ENCODE measurements at regions not wholly inside any gene's neighbourhood (a gene's known extent, or its start where the extent isn't known, plus 50 kb on each side); places are given as distances from the start of the nearest gene placed in this dataset.

DNA sequence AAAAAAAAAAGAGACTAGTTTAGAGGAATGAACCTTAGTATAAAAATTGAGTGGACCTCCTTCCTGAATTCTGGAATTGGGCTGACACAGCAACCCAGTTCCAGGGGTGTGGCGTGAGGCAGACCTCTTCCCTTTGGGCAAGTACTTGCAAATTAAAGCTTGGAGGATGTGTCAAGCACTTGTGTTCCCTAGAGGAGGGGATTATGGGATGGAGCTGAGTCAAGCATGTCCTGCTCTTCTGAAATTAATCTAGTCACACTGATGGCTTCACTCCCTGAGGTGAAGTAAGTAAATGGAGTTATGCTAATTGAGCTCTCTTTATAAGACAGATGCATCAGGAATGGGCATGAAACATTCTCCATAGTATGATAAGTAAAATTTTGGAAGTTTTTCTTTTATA, 107.7 kb upstream of the HTR2A start:
- Histone ChIP-seq H3K4me3 (ENCODE audit: low read length in 2 of 2) (no peak overlapping the region), H3K36me3 (ENCODE audit: control insufficient read depth in 1 of 2, insufficient read depth in 2 of 2, low read length in 1 of 2) (no peaks in the 10 kb centered on the region), H3K27me3 (ENCODE audit: control insufficient read depth in 1 of 2, insufficient read depth in 2 of 2, low read length in 1 of 2) (no peaks in the 10 kb centered on the region), H3K9me3 (ENCODE audit: control insufficient read depth, low read length) (no peaks in the 10 kb centered on the region), H3K4me1 (ENCODE audit: control insufficient read depth in 1 of 2, insufficient read depth in 2 of 2, low read length in 2 of 2) (no peaks in the 10 kb centered on the region), H3K27ac (ENCODE audit: low read depth in 1 of 2, low read length in 2 of 2) (no peak overlapping the region)
- DNase-seq (no peak), ATAC-seq (ENCODE audit: low FRiP score) (no peak)
- 84 to 88% methylated on average over 1 of the region's 1 CpG for WGBS, 2 donors
- intact Hi-C loops (cut with DNase I): no loop called here

DNA sequence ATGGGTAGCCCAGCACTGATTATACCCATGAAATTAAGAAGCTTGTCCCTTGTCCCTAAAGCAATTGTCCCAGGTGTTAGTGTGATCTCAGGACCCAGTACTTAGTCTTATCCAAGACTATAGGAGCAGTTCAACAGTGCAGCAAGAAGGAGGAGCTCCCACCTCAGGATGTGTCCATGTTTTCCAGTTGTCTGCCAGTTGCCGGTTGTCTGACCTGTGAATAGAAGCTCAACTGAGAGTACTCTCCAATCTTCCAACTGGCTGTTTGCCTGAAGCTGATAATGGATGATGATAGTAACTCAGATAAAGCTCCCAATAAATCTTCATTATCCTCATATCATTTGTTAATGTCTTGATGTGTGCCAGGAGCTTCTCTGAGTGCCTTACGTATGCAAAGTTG, 107.2 kb upstream of the HTR2A start:
- intact Hi-C loops (cut with DNase I): no loop called here
- DNase-seq: no peak
- no peak for ATAC-seq (ENCODE audit: low FRiP score)
- Histone ChIP-seq H3K27me3 (ENCODE audit: control insufficient read depth in 1 of 2, insufficient read depth in 2 of 2, low read length in 1 of 2) (no peaks in the 10 kb centered on the region), H3K36me3 (ENCODE audit: control insufficient read depth in 1 of 2, insufficient read depth in 2 of 2, low read length in 1 of 2) (no peaks in the 10 kb centered on the region), H3K27ac (ENCODE audit: low read depth in 1 of 2, low read length in 2 of 2) (no peak overlapping the region), H3K4me1 (ENCODE audit: control insufficient read depth in 1 of 2, insufficient read depth in 2 of 2, low read length in 2 of 2) (no peaks in the 10 kb centered on the region), H3K4me3 (ENCODE audit: low read length in 2 of 2) (no peak overlapping the region), H3K9me3 (ENCODE audit: control insufficient read depth, low read length) (no peaks in the 10 kb centered on the region)
- 59 to 73% methylated on average over 2 of the region's 2 CpGs for WGBS, 2 donors

DNA sequence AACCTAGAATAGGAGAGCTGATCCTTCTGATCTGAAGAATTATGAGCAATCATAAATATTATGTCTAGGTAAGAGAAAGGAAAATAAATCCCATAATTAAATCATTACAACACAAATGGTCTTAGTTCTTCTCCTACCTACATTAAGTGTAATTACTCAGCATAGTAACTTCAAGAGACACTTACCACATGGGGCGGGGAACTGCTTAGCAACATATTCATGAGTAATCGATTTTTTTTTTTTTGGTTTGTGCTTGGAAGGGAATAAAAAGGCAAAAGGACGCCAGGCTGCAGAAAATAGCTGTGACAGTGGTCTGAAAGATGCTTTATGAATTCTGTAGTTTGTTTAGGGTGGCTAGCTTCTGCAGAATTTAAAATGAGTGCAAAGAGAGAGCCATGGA, 103.3 kb upstream of the HTR2A start:
- H3K4me1 ChIP-seq (ENCODE audit: control insufficient read depth in 1 of 2, insufficient read depth in 2 of 2, low read length in 2 of 2): no peaks in the 10 kb centered on the region
- 65 to 66% methylated on average over 3 of the region's 3 CpGs for WGBS, 2 donors
- ATAC-seq (ENCODE audit: low FRiP score): no peak
- H3K9me3 ChIP-seq (ENCODE audit: control insufficient read depth, low read length): no peaks in the 10 kb centered on the region
- no peak overlapping the region for H3K27ac ChIP-seq (ENCODE audit: low read depth in 1 of 2, low read length in 2 of 2)
- intact Hi-C loops (cut with DNase I): no loop called here
- DNase-seq: no peak
- no peaks in the 10 kb centered on the region for H3K36me3 ChIP-seq (ENCODE audit: control insufficient read depth in 1 of 2, insufficient read depth in 2 of 2, low read length in 1 of 2)
- H3K4me3 ChIP-seq (ENCODE audit: low read length in 2 of 2): no peak overlapping the region
- no peaks in the 10 kb centered on the region for H3K27me3 ChIP-seq (ENCODE audit: control insufficient read depth in 1 of 2, insufficient read depth in 2 of 2, low read length in 1 of 2)

DNA sequence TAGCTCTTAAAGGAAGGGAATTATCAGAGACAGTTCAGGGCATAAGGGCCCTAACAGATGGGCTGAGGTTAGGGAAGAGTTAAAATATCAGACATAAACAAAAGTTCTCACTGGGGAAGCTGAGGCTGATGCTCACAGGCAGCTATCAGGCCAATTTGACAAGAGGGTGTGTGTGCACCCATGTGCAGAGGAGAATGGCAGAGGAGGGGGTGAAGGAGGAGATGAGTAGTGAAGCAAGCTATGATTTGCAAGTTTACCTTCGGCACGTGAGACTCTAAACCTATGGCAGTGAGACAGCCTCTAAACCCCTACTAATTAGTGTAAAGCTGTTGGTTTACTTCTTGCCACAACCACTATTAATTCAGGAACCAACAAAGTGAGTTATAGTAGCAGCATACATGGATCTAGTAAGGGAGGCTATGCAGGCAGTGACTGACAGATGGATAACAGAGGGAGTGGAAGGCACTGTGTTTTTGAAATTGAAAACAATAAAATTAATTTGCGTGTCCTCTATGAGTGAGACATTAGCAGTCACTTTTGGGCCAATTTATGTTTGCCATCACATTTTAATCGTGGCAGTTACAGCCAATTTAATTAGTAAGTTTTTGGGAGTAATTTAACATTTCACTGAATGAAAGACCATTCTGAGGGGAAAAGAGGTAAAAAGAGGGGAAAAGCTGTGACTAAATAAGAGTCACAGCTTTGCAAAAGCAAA, 99.6 kb upstream of the HTR2A start:
- H3K27me3 ChIP-seq (ENCODE audit: control insufficient read depth in 1 of 2, insufficient read depth in 2 of 2, low read length in 1 of 2): no peaks in the 10 kb centered on the region
- no peak overlapping the region for H3K4me3 ChIP-seq (ENCODE audit: low read length in 2 of 2)
- DNase-seq (no peak), ATAC-seq (ENCODE audit: low FRiP score) (no peak)
- H3K9me3 ChIP-seq (ENCODE audit: control insufficient read depth, low read length): no peaks in the 10 kb centered on the region
- 85 to 87% methylated on average over 4 of the region's 4 CpGs for WGBS, 2 donors
- no peak overlapping the region for H3K27ac ChIP-seq (ENCODE audit: low read depth in 1 of 2, low read length in 2 of 2)
- H3K4me1 ChIP-seq (ENCODE audit: control insufficient read depth in 1 of 2, insufficient read depth in 2 of 2, low read length in 2 of 2): no peaks in the 10 kb centered on the region
- H3K36me3 ChIP-seq (ENCODE audit: control insufficient read depth in 1 of 2, insufficient read depth in 2 of 2, low read length in 1 of 2): no peaks in the 10 kb centered on the region
- intact Hi-C loops (cut with DNase I): no loop called here

DNA sequence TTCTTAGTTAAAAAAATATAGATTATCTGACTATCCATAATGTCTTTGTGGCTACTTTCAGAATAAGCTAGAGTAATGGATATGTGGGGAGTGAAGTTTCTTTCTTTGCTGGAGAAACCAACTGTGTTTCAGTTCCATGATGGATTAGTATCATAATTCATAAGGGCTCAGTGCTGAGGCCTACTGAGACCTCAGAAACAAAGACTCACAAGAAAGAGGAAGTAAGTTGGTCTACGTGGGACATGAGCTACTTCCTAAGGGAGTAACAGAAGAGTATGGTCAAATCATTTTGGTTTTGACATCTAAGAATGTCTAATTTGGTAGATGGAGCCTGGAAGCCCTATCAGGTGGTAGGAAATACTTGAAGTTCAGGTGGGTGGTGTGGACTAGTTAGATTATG, 99.0 kb upstream of the HTR2A start:
- Histone ChIP-seq H3K36me3 (ENCODE audit: control insufficient read depth in 1 of 2, insufficient read depth in 2 of 2, low read length in 1 of 2) (no peaks in the 10 kb centered on the region), H3K27ac (ENCODE audit: low read depth in 1 of 2, low read length in 2 of 2) (no peak overlapping the region), H3K27me3 (ENCODE audit: control insufficient read depth in 1 of 2, insufficient read depth in 2 of 2, low read length in 1 of 2) (no peaks in the 10 kb centered on the region), H3K4me3 (ENCODE audit: low read length in 2 of 2) (no peak overlapping the region), H3K4me1 (ENCODE audit: control insufficient read depth in 1 of 2, insufficient read depth in 2 of 2, low read length in 2 of 2) (no peaks in the 10 kb centered on the region), H3K9me3 (ENCODE audit: control insufficient read depth, low read length) (no peaks in the 10 kb centered on the region)
- ATAC-seq (ENCODE audit: low FRiP score) (no peak), DNase-seq (no peak)
- intact Hi-C loops (cut with DNase I): no loop called here
- 46 to 49% methylated on average over 1 of the region's 1 CpG for WGBS, 2 donors

DNA sequence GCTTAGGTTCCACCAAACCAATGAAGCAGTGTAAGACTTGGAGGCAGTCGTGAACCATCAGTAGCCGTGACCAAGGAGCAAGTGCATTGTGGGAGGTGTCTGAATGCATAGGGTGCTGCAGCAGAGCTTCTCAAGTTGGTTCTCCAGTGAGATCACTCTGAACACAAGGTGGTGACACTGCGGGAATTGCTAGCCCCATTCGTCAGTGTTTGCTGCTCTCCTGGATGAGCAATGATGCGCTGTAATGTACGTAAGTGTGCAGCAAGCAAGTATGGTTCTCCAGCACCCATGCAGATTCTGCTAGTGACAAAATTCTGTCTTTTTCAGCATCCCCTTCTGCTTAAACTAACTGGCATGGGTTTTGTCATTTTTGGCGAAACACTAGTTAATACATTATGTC, 97.6 kb upstream of the HTR2A start:
- DNase-seq (no peak), ATAC-seq (ENCODE audit: low FRiP score) (no peak)
- Histone ChIP-seq H3K4me1 (ENCODE audit: control insufficient read depth in 1 of 2, insufficient read depth in 2 of 2, low read length in 2 of 2) (no peaks in the 10 kb centered on the region), H3K9me3 (ENCODE audit: control insufficient read depth, low read length) (no peaks in the 10 kb centered on the region), H3K27ac (ENCODE audit: low read depth in 1 of 2, low read length in 2 of 2) (no peak overlapping the region), H3K36me3 (ENCODE audit: control insufficient read depth in 1 of 2, insufficient read depth in 2 of 2, low read length in 1 of 2) (no peaks in the 10 kb centered on the region), H3K27me3 (ENCODE audit: control insufficient read depth in 1 of 2, insufficient read depth in 2 of 2, low read length in 1 of 2) (no peaks in the 10 kb centered on the region), H3K4me3 (ENCODE audit: low read length in 2 of 2) (no peak overlapping the region)
- 90 to 91% methylated on average over 7 of the region's 7 CpGs for WGBS, 2 donors
- intact Hi-C loops (cut with DNase I): no loop called here

DNA sequence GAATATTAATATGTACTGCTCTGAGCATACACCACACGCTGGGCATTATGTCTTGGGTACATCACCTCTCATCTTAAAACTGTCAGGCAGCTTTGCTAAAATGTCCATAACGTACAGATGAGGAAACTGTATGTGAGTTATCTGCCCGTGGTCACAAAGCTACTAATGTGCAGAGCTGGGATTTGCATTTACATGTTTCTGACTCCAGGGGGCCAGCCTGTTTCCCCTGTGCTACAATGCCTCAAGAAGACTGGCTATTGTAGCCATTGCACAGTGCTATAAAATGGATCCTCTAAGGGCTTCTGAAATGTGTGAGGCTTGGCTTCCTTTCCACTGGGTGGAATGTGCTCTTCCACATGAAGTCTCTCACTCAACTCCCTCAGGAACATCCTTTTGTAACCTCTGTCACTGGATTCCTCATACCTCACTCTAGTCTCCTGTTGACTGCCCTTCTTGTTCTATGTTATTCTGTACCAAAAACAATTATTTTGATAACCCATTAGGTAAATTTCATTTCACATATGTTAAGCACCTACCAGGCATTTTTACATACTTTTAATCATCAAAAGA, 95.6 kb upstream of the HTR2A start:
- ATAC-seq (ENCODE audit: low FRiP score) (no peak), DNase-seq (no peak)
- Histone ChIP-seq H3K27ac (ENCODE audit: low read depth in 1 of 2, low read length in 2 of 2) (no peak overlapping the region), H3K4me3 (ENCODE audit: low read length in 2 of 2) (no peak overlapping the region), H3K36me3 (ENCODE audit: control insufficient read depth in 1 of 2, insufficient read depth in 2 of 2, low read length in 1 of 2) (no peaks in the 10 kb centered on the region), H3K4me1 (ENCODE audit: control insufficient read depth in 1 of 2, insufficient read depth in 2 of 2, low read length in 2 of 2) (peaks cover 0 to 4% of the 10 kb centered on the region in 2 donors), H3K9me3 (ENCODE audit: control insufficient read depth, low read length) (no peaks in the 10 kb centered on the region), H3K27me3 (ENCODE audit: control insufficient read depth in 1 of 2, insufficient read depth in 2 of 2, low read length in 1 of 2) (no peaks in the 10 kb centered on the region)
- 75 to 83% methylated on average over 3 of the region's 3 CpGs for WGBS, 2 donors
- intact Hi-C loops (cut with DNase I): no loop called here

DNA sequence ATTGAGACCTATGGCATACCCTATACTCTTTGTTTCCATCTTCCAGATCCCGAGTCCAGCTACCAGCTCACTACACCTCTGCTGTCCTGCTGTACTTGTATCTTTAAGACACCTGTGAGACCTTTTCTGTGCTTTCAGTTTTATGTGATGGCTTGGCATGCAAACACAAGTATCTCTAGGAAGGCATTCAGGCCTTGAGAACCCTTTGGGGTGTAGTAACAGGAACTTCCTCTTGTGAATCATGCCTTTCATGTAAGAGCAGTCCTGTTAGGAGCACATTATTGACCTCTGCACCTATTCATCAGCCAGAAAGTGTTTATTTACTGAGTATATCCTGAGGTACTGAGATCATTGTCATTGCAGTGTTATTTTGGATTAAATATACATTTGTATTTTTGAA, 87.0 kb upstream of the HTR2A start:
- Histone ChIP-seq H3K36me3 (ENCODE audit: control insufficient read depth in 1 of 2, insufficient read depth in 2 of 2, low read length in 1 of 2) (no peaks in the 10 kb centered on the region), H3K4me1 (ENCODE audit: control insufficient read depth in 1 of 2, insufficient read depth in 2 of 2, low read length in 2 of 2) (peaks cover 0 to 4% of the 10 kb centered on the region in 2 donors), H3K9me3 (ENCODE audit: control insufficient read depth, low read length) (no peaks in the 10 kb centered on the region), H3K4me3 (ENCODE audit: low read length in 2 of 2) (no peak overlapping the region), H3K27me3 (ENCODE audit: control insufficient read depth in 1 of 2, insufficient read depth in 2 of 2, low read length in 1 of 2) (no peaks in the 10 kb centered on the region), H3K27ac (ENCODE audit: low read depth in 1 of 2, low read length in 2 of 2) (no peak overlapping the region)
- 88 to 92% methylated on average over 1 of the region's 1 CpG for WGBS, 2 donors
- intact Hi-C loops (cut with DNase I): loop anchor here (5.0 to 10.0 kb wide), 2 partner anchors 101 to 618 kb away; no protein-coding TSS in a partner anchor
- ATAC-seq (ENCODE audit: low FRiP score) (no peak), DNase-seq (no peak)

DNA sequence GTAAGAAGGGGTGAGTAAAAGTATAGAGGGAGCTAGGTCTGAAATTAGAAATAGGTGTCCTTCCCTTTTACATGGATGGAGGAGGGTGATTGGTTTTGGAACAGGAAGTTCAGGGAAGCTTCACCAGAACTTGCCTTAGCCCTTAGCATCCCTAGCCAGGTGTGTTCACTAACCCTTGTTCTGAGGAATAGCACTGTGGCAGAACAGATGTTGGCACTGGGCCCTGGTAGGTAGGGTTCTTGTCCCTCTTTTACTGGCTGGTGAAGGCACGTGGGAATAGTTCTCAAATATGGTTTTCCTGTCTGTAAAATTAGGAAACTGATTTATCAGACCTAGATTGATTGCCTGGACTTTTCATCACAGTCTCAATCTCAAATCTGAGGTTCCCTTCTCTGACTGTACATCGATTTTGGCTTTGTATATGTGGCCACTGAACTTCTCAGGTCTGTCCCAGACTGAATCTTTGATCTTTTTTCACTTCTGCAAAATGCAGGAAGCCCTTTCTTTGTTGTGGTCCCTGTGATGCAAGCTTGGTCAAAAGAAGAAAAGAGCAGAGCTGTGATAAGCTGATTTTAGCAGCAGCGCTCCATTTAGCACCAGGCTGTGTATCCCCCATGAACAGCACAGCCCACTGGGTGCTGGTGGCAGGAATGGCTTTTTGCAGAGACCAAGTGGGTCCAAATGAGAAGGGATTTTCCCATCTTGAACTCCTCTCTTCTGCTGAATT, 86.2 kb upstream of the HTR2A start:
- Histone ChIP-seq H3K27ac (ENCODE audit: low read depth in 1 of 2, low read length in 2 of 2) (no peak overlapping the region), H3K4me1 (ENCODE audit: control insufficient read depth in 1 of 2, insufficient read depth in 2 of 2, low read length in 2 of 2) (peaks cover 0 to 2% of the 10 kb centered on the region in 2 donors), H3K27me3 (ENCODE audit: control insufficient read depth in 1 of 2, insufficient read depth in 2 of 2, low read length in 1 of 2) (no peaks in the 10 kb centered on the region), H3K36me3 (ENCODE audit: control insufficient read depth in 1 of 2, insufficient read depth in 2 of 2, low read length in 1 of 2) (no peaks in the 10 kb centered on the region), H3K9me3 (ENCODE audit: control insufficient read depth, low read length) (no peaks in the 10 kb centered on the region), H3K4me3 (ENCODE audit: low read length in 2 of 2) (no peak overlapping the region)
- DNase-seq (no peak), ATAC-seq (ENCODE audit: low FRiP score) (no peak)
- intact Hi-C loops (cut with DNase I): loop anchor here (5.0 to 10.0 kb wide), 2 partner anchors 102 to 619 kb away; no protein-coding TSS in a partner anchor
- 69 to 77% methylated on average over 3 of the region's 3 CpGs for WGBS, 2 donors

Measured in aorta (tissue), 5 donors.